Neuronal stem cell (in vitro differentiated cells): ENCODE measurements at regions not wholly inside any gene's neighbourhood (a gene's known extent, or its start where the extent isn't known, plus 50 kb on each side); places are given as distances from the start of the nearest gene placed in this dataset.
"Not testable (repeated sequence)": the region's sequence is repeated elsewhere in the genome, so short reads cannot be mapped to it uniquely, and the experiment has no call there.

Experiments used
- DNase-seq: peaks from one replicate; pipeline ENCODE4 v3.0.0-alpha.2; 2013; ENCODE audit warnings: low spot score
- H2AFZ ChIP-seq: one replicate; pipeline ENCODE4 v1.6.1; 2013; ENCODE audit warnings: mild to moderate bottlenecking, low read length, inconsistent platforms
- H2AK5ac ChIP-seq: 2 replicates; pipeline ENCODE4 v1.6.1; 2013; ENCODE audit warnings: low read depth, mild to moderate bottlenecking, inconsistent platforms, low read length, moderate library complexity, mixed read lengths
- H2BK120ac ChIP-seq: 2 replicates; pipeline ENCODE4 v1.6.1; 2013; ENCODE audit warnings: low read depth, mild to moderate bottlenecking, inconsistent platforms, low read length, moderate library complexity, mixed read lengths
- H2BK12ac ChIP-seq: one replicate; pipeline ENCODE4 v1.6.1; 2013; ENCODE audit warnings: low read length, inconsistent platforms
- H2BK15ac ChIP-seq: 2 replicates; pipeline ENCODE4 v1.6.1; 2013; ENCODE audit warnings: mild to moderate bottlenecking, low read length, inconsistent platforms, mixed read lengths
- H2BK5ac ChIP-seq: one replicate; pipeline ENCODE4 v1.6.1; 2013; ENCODE audit warnings: inconsistent platforms, mild to moderate bottlenecking, low read length, moderate library complexity
- H3K14ac ChIP-seq: one replicate; pipeline ENCODE4 v1.6.1; 2013; ENCODE audit warnings: low read length, inconsistent platforms
- H3K18ac ChIP-seq: 2 replicates; pipeline ENCODE4 v1.6.1; 2013; ENCODE audit warnings: low read length, inconsistent platforms
- H3K23ac ChIP-seq: 2 replicates; pipeline ENCODE4 v1.6.1; 2013; ENCODE audit warnings: low read depth, mild to moderate bottlenecking, mixed read lengths, low read length, inconsistent platforms; ENCODE audit not compliant: poor library complexity
- H3K27ac ChIP-seq: replicated peaks from 3 replicates; pipeline ENCODE4 v1.5.1; 2013; ENCODE audit warnings: low read length, inconsistent platforms
- H3K27me3 ChIP-seq, 3 experiments: 2 replicates each; pipeline ENCODE4 v1.6.1; 2013; ENCODE audit warnings: low read length in 3 of 3, mild to moderate bottlenecking in 2 of 3, inconsistent platforms in 1 of 3, low read depth in 1 of 3, mixed read lengths in 1 of 3, moderate library complexity in 1 of 3; ENCODE audit not compliant: control insufficient read depth in 3 of 3, insufficient read depth in 3 of 3
- H3K36me3 ChIP-seq, 2 donors: replicated peaks in 1 of 2; 2 replicates each; pipeline ENCODE4 v1.6.1; 2013; ENCODE audit warnings: low read length in 2 of 2; ENCODE audit not compliant: control insufficient read depth in 2 of 2, insufficient read depth in 2 of 2
- H3K4ac ChIP-seq: 2 replicates; pipeline ENCODE4 v1.6.1; 2013; ENCODE audit warnings: inconsistent platforms, mild to moderate bottlenecking, low read length, moderate library complexity
- H3K4me1 ChIP-seq, 2 donors: 1 replicate in 1 of 2; 2 replicates in 1 of 2; pipeline ENCODE4 v1.6.1; 2013; ENCODE audit warnings: low read length in 2 of 2, low read depth in 1 of 2; ENCODE audit not compliant: control insufficient read depth in 2 of 2, insufficient read depth in 1 of 2
- H3K4me2 ChIP-seq: one replicate; pipeline ENCODE4 v1.6.1; 2013; ENCODE audit warnings: mild to moderate bottlenecking, low read length, inconsistent platforms; ENCODE audit not compliant: insufficient read depth, poor library complexity, severe bottlenecking
- H3K4me3 ChIP-seq, 2 donors: 2 replicates each; pipeline ENCODE4 v1.5.1; 2013; ENCODE audit warnings: low read length in 2 of 2, mild to moderate bottlenecking in 2 of 2, inconsistent platforms in 1 of 2, moderate library complexity in 1 of 2
- H3K79me1 ChIP-seq: one replicate; pipeline ENCODE4 v1.6.1; 2013; ENCODE audit warnings: low read depth, mild to moderate bottlenecking, inconsistent platforms, low read length, moderate library complexity
- H3K9ac ChIP-seq: one replicate; pipeline ENCODE4 v1.6.1; 2013; ENCODE audit warnings: mild to moderate bottlenecking, low read depth, low read length, inconsistent platforms; ENCODE audit not compliant: poor library complexity
- H3K9me3 ChIP-seq, 2 donors: replicated peaks in 1 of 2; 2 replicates each; pipeline versions ENCODE3 to v1.6.1; 2013; ENCODE audit warnings: low read length in 2 of 2, mild to moderate bottlenecking in 2 of 2, inconsistent platforms in 1 of 2, low read depth in 1 of 2, mixed read lengths in 1 of 2, moderate library complexity in 1 of 2; ENCODE audit not compliant: control insufficient read depth in 2 of 2, insufficient read depth in 1 of 2
- H4K8ac ChIP-seq: one replicate; pipeline ENCODE4 v1.6.1; 2013; ENCODE audit warnings: low read depth, mild to moderate bottlenecking, inconsistent platforms, low read length, moderate library complexity
- H4K91ac ChIP-seq: one replicate; pipeline ENCODE4 v1.6.1; 2013; ENCODE audit warnings: low read length, low read depth, mild to moderate bottlenecking, inconsistent platforms; ENCODE audit not compliant: poor library complexity
- WGBS, 2 donors: extraction: QIAGEN DNeasy Blood & Tissue Kit; methylation state at CpG; one replicate each; pipeline ENCODE4 v1.1.7; 2013; ENCODE audit warnings: missing lambda C conversion rate in 2 of 2, mixed read lengths in 1 of 2; ENCODE audit not compliant: insufficient read length in 2 of 2, insufficient replicate concordance in 1 of 2; ENCODE audit errors: extremely low coverage in 2 of 2; 5-methylcytosine and 5-hydroxymethylcytosine counted together

DNA sequence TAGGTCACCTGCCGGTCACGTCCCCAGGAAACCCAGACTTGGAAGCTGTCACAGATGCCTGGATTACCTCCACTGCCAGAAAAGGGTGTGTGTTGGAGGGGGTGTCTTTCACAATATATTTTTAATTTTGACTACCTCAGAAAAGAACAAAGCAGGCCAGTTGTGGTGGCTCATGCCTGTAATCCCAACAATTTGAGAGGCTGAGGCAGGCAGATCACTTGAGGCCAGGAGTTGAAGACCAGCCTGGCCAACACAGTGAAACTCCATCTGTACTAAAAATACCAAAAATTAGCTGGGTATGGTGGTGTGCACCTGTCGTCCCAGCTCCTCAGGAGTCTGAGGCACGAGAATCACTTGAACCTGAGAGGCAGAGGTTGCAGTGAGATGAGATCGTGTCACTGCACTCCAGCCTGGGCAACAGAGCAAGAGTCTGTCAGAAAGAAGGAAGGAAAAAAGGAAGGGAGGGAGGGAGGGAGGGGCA, 81.6 kb upstream of the FGF3 start:
- not testable (repeated sequence) for H4K91ac ChIP-seq, H3K18ac ChIP-seq, H3K4me2 ChIP-seq, H3K36me3 ChIP-seq, H2AFZ ChIP-seq, H3K4me1 ChIP-seq, H2BK120ac ChIP-seq, H3K9me3 ChIP-seq, H3K9ac ChIP-seq, H3K4ac ChIP-seq, H2BK15ac ChIP-seq, H2BK12ac ChIP-seq, H2AK5ac ChIP-seq, H3K4me3 ChIP-seq, H3K27me3 ChIP-seq, H2BK5ac ChIP-seq, DNase-seq, H3K27ac ChIP-seq, H3K23ac ChIP-seq, H4K8ac ChIP-seq, H3K79me1 ChIP-seq, H3K14ac ChIP-seq
- WGBS, 2 donors = no CpG with 5 or more reads among the region's 5 CpGs

DNA sequence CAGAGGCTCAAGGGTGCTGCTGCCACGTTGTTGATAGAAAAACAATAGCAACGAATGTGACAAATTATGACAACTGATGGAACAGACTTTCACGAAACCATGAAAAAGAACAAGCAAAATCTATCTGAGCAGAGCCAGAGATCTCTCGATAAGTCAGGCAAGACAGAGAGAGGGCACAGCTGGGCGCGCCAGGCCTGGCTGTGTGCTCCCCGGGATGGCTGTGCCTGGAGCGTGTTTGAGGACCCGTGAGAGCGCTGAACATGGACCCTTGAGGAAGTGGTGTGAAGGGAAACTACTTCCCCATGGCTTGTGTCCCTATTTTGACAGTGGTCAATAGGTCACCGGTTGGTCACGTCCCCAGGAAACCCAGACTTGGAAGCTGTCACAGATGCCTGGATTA, 83.1 kb upstream of the FGF3 start:
- H3K27me3 ChIP-seq = no peaks in the 10 kb centered on the region
- no peak overlapping the region for H3K18ac ChIP-seq
- H3K4me3 ChIP-seq = no peak overlapping the region
- peaks cover 0 to 3% of the 10 kb centered on the region in 2 donors for H3K4me1 ChIP-seq
- WGBS, 2 donors = no CpG with 5 or more reads among the region's 12 CpGs
- no peak overlapping the region for H2BK120ac ChIP-seq
- no peaks in the 10 kb centered on the region for H3K79me1 ChIP-seq
- H3K9ac ChIP-seq = no peak overlapping the region
- no peaks in the 10 kb centered on the region for H3K36me3 ChIP-seq
- H3K23ac ChIP-seq = no peak overlapping the region
- peak overlapping the region; percentile 14 for H2BK15ac ChIP-seq
- no peak overlapping the region for H2BK12ac ChIP-seq
- no peak overlapping the region for H4K91ac ChIP-seq
- peaks cover 0 to 3% of the 10 kb centered on the region in 2 donors for H3K9me3 ChIP-seq
- no peak for DNase-seq
- H3K14ac ChIP-seq = no peak overlapping the region
- no peak overlapping the region for H3K4ac ChIP-seq
- H2BK5ac ChIP-seq = no peak overlapping the region
- H2AK5ac ChIP-seq = no peak overlapping the region
- H4K8ac ChIP-seq = no peak overlapping the region
- H2AFZ ChIP-seq = no peak overlapping the region
- H3K4me2 ChIP-seq = no peak overlapping the region
- H3K27ac ChIP-seq = no peak overlapping the region

- no peak overlapping the region for H2AFZ ChIP-seq
- H2BK15ac ChIP-seq = no peak overlapping the region
- H3K27me3 ChIP-seq = no peaks in the 10 kb centered on the region
- H3K4me1 ChIP-seq = peaks cover 0 to 3% of the 10 kb centered on the region in 2 donors
- H3K36me3 ChIP-seq = no peaks in the 10 kb centered on the region
- H3K14ac ChIP-seq = no peak overlapping the region
- no peak overlapping the region for H2AK5ac ChIP-seq
- H3K18ac ChIP-seq = no peak overlapping the region
- peaks cover 0 to under 1% of the 10 kb centered on the region in 2 donors for H3K9me3 ChIP-seq
- no peak for DNase-seq
- H2BK5ac ChIP-seq = no peak overlapping the region
- H3K9ac ChIP-seq = no peak overlapping the region
- H3K79me1 ChIP-seq = no peaks in the 10 kb centered on the region
- H2BK12ac ChIP-seq = no peak overlapping the region
- H3K27ac ChIP-seq = no peak overlapping the region
- no peak overlapping the region for H3K23ac ChIP-seq
- H3K4me2 ChIP-seq = no peak overlapping the region
- WGBS, 2 donors = no CpG with 5 or more reads among the region's 8 CpGs
- no peak overlapping the region for H3K4ac ChIP-seq
- H3K4me3 ChIP-seq = no peak overlapping the region
- no peak overlapping the region for H2BK120ac ChIP-seq
- no peak overlapping the region for H4K8ac ChIP-seq
- no peak overlapping the region for H4K91ac ChIP-seq
Observed at GRCh38 chr11:69903211-69903610, 84.0 kb upstream of the FGF3 start.

DNA sequence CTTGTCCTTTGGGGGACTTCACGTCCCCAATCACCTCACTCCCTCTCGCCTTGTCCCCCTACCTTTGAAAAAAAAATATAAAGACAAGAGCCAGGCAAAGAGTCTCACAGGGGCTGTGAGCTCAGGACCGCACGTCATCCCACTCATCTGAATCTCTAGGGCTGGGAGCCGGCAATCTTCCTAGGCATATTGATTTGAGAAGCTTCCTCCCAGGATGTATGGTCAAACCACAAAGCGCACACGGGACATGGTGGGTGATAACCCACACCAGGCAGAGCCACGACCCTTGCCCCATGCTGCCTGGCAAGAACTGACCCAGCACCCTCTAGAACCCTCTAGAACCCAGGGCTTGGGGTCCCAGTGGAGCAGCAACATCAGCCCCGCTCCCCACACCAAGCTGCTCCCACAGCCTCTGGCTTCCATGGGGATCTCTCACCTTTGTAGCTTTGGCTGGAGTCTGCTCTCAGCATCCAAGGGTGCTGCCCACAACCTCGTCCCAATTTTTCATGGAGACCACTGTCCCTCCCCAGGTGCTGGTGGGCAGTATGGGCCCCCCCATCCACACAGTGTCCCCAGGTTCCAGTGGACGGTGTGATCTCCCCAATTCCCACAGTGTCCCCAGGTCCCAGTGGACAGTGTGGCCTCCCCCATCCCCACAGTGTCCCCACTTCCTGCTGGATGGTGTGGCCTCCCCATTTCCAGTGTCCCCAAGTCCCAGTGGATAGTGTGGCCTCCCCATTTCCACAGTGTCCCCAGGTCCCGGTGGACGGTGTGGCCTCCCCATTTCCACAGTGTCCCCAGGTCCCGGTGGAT, 85.2 kb upstream of the FGF3 start:
- Histone ChIP-seq H3K4ac (no peak overlapping the region), H2AFZ (no peak overlapping the region), H3K9ac (no peak overlapping the region), H3K36me3 (no peaks in the 10 kb centered on the region), H2BK12ac (no peak overlapping the region), H3K27ac (no peak overlapping the region), H3K4me1 (peaks cover 0 to 3% of the 10 kb centered on the region in 2 donors), H2BK15ac (no peak overlapping the region), H3K9me3 (no peaks in the 10 kb centered on the region), H4K91ac (no peak overlapping the region), H2AK5ac (peak overlapping the region; percentile 71), H3K14ac (no peak overlapping the region), H2BK120ac (no peak overlapping the region), H2BK5ac (no peak overlapping the region), H3K27me3 (no peaks in the 10 kb centered on the region), H3K18ac (peak overlapping the region; percentile 46), H3K23ac (no peak overlapping the region), H3K4me3 (no peak overlapping the region), H3K79me1 (no peaks in the 10 kb centered on the region), H3K4me2 (no peak overlapping the region), H4K8ac (no peak overlapping the region)
- DNase-seq = no peak
- WGBS, 2 donors = no CpG with 5 or more reads among the region's 14 CpGs
